Kidney (tissue), 13 donors: ENCODE measurements at regions not wholly inside any gene's neighbourhood (a gene's known extent, or its start where the extent isn't known, plus 50 kb on each side); places are given as distances from the start of the nearest gene placed in this dataset.

Experiments used
- DNase-seq, 5 donors: peaks; one replicate each; pipeline ENCODE4 v3.0.0-alpha.2; 2013 to 2020
- FAIRE-seq: peaks from 2 replicates; lab custom pipeline; 2012; peaks lifted over from hg19 to GRCh38; lab: Jason Lieb, UNC
- H3K27ac ChIP-seq, 2 donors: one replicate each; pipeline ENCODE4 v1.7.0; 2013; ENCODE audit warnings: low read depth in 2 of 2, low read length in 2 of 2, inconsistent platforms in 1 of 2
- H3K27me3 ChIP-seq: one replicate; pipeline ENCODE4 v1.7.1; 2013; ENCODE audit warnings: low read length, inconsistent platforms; ENCODE audit not compliant: control insufficient read depth, insufficient read depth
- H3K36me3 ChIP-seq, 3 donors: one replicate each; pipeline versions ENCODE4 v1.7.0 to v1.7.1; 2013; ENCODE audit warnings: low read length in 3 of 3, control low read depth in 1 of 3, inconsistent platforms in 1 of 3; ENCODE audit not compliant: insufficient read depth in 3 of 3, control insufficient read depth in 2 of 3
- H3K4me1 ChIP-seq, 3 donors: one replicate each; pipeline versions ENCODE4 v1.7.0 to v1.7.1; 2013; ENCODE audit warnings: low read length in 3 of 3, inconsistent platforms in 1 of 3, low read depth in 1 of 3; ENCODE audit not compliant: control insufficient read depth in 2 of 3, insufficient read depth in 2 of 3
- H3K4me3 ChIP-seq, 3 donors: one replicate each; pipeline versions ENCODE4 v1.7.0 to v1.8.1; 2013; ENCODE audit warnings: low read length in 3 of 3, control low read depth in 1 of 3, inconsistent platforms in 1 of 3
- H3K9ac ChIP-seq, 3 donors: one replicate each; pipeline versions ENCODE4 v1.7.0 to v1.7.1; 2013; ENCODE audit warnings: low read length in 3 of 3, control low read depth in 1 of 3, inconsistent platforms in 1 of 3
- H3K9me3 ChIP-seq, 3 donors: one replicate each; pipeline versions ENCODE4 v1.7.0 to v1.7.1; 2013; ENCODE audit warnings: low read length in 3 of 3, control low read depth in 1 of 3, inconsistent platforms in 1 of 3; ENCODE audit not compliant: control insufficient read depth in 2 of 3, insufficient read depth in 1 of 3
- CTCF ChIP-seq: IDR thresholded peaks from 3 replicates; pipeline ENCODE4 v1.5.1; 2012; ENCODE audit warnings: mild to moderate bottlenecking, moderate library complexity, borderline replicate concordance; ENCODE audit not compliant: insufficient read depth; ENCODE audit errors: extremely low read depth
- intact Hi-C: fragments of 100-400 bp; cut with DNase I; formaldehyde crosslinking; loops from one replicate; pipeline ENCODE4 v1.11.1; 2022
- donor health status: control.
- donor health status: control.
- donor health status: control.
- donor health status: control.
- donor health status: control.
- donor health status: DM: yes; HTN: yes; CAD: no.
- donor health status: Normal renal cell carcinoma (clear cell type).

- H3K36me3 ChIP-seq = no peaks in the 10 kb centered on the region
These were observed 343.8 kb upstream of the NAV3 start for GRCh38 chr12:77486872-77487271.

GRCh38 chr12:77485961-77486854, 344.5 kb upstream of the NAV3 start:
- Histone ChIP-seq H3K4me3 (no peak overlapping the region), H3K36me3 (no peaks in the 10 kb centered on the region), H3K27me3 (no peaks in the 10 kb centered on the region), H3K4me1 (no peaks in the 10 kb centered on the region), H3K9me3 (no peaks in the 10 kb centered on the region), H3K27ac (no peak overlapping the region), H3K9ac (no peak overlapping the region)
- intact Hi-C loops = no loop called here
- no peak for FAIRE-seq
- no peak for TF ChIP-seq CTCF
- DNase-seq = no peak

More at GRCh38 chr12:77486872-77487271, 343.8 kb upstream of the NAV3 start:
- intact Hi-C loops = no loop called here
- DNase-seq (no peak), FAIRE-seq (no peak)
- no peak overlapping the region for H3K9ac ChIP-seq
- H3K9me3 ChIP-seq = no peaks in the 10 kb centered on the region
- no peak overlapping the region for H3K4me3 ChIP-seq
- H3K27me3 ChIP-seq = no peaks in the 10 kb centered on the region
- no peak for TF ChIP-seq CTCF
- H3K4me1 ChIP-seq = no peaks in the 10 kb centered on the region
- no peak overlapping the region for H3K27ac ChIP-seq

- H3K9me3 ChIP-seq = no peaks in the 10 kb centered on the region
- intact Hi-C loops = no loop called here
- H3K4me3 ChIP-seq = no peak overlapping the region
These were observed 349.0 kb upstream of the NAV3 start for GRCh38 chr12:77481687-77482086.

More at GRCh38 chr12:77481687-77482086, 349.0 kb upstream of the NAV3 start:
- no peak for FAIRE-seq
- Histone ChIP-seq H3K4me1 (no peaks in the 10 kb centered on the region), H3K36me3 (no peaks in the 10 kb centered on the region), H3K9ac (no peak overlapping the region), H3K27ac (no peak overlapping the region), H3K27me3 (no peaks in the 10 kb centered on the region)
- no peak for DNase-seq
- TF ChIP-seq CTCF = no peak
